ENCODE measurements at regions not wholly inside any gene's neighbourhood (a gene's known extent, or its start where the extent isn't known, plus 50 kb on each side); places are given as distances from the start of the nearest gene placed in this dataset.

- no peak for TF ChIP-seq POLR2A (IDR thresholded peaks at IDR 0.05)
- TF ChIP-seq POLR2AphosphoS5 (IDR thresholded peaks at IDR 0.05), result no peak
Measured at GRCh38 chr12:13652105-13652504, 329.3 kb downstream of the GRIN2B start.
